LNCaP clone FGC (cell line): ENCODE measurements at regions not wholly inside any gene's neighbourhood (a gene's known extent, or its start where the extent isn't known, plus 50 kb on each side); places are given as distances from the start of the nearest gene placed in this dataset.
"Not testable (repeated sequence)": the region's sequence is repeated elsewhere in the genome, so short reads cannot be mapped to it uniquely, and the experiment has no call there.

Experiments
- DNase-seq: peaks from one replicate; pipeline ENCODE4 v3.0.0-alpha.2; 2011; ENCODE audit warnings: low read depth
- H3K4me3 ChIP-seq: 2 replicates; pipeline ENCODE4 v1.5.1; 2011; ENCODE audit warnings: mild to moderate bottlenecking, low read depth, low read length, control low read depth
- CTCF ChIP-seq: IDR thresholded peaks from 2 replicates; pipeline ENCODE4 v1.5.1; 2012; ENCODE audit warnings: mild to moderate bottlenecking; ENCODE audit not compliant: control insufficient read depth, insufficient read depth; ENCODE audit errors: extremely low read depth

DNA sequence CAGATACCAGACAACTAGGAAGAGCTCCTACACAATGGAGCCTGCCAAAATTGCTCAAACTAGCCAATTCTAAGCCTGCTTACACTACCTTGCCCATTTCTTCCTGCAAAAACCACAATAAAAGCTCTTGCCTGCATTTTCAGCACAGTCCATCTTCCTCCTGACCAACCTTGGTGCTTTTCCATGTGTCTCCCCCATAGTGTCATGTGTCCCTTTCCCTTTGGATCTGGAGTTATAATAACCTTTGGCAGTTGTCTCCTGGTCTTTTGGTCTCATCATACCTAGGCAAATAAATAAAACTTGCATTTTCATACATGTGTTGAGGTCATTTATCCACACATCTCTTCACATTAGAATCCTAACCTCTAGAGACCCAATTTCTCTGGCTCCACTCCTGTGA, 203.1 kb upstream of the TRPC4 start:
- no peak overlapping the region for H3K4me3 ChIP-seq
- no peak for TF ChIP-seq CTCF
- DNase-seq, result no peak

DNA sequence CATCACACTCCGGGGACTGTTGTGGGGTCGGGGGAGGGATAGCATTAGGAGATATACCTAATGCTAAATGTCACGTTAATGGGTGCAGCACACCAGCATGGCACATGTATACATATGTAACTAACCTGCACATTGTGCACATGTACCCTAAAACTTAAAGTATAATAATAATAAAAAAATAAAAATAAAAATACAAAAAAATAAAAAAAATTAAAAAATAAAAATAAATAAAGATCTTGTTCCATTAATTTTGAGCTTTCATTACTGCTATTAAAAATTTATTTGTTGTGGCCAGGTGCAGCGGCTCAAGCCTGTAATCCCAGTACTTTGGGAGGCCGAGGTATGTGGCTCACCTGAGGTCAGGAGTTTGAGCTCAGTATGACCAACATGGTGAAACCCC, 201.8 kb upstream of the TRPC4 start:
- DNase-seq, H3K4me3 ChIP-seq: not testable (repeated sequence)

- DNase-seq, result no peak
- no peak for TF ChIP-seq CTCF
- H3K4me3 ChIP-seq, result no peak overlapping the region
Observed at GRCh38 chr13:38053896-38054295, 184.3 kb upstream of the TRPC4 start.

DNA sequence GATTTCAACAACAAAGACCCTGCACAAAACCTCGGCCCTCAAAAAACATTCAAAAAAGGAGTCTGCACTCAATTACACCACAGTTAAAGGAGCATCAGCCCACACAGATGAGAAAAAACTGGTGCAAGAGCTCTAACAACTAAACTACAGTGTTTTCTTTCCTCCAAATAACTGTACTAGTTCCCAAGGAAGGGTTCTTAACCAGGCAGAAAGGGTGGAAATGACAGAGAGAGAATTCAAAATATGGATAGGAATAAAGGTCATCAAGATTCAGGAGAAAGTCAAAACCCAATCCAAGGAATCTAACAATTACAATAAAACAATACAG, 176.4 kb upstream of the TRPC4 start:
- TF ChIP-seq CTCF, result no peak
- no peak for DNase-seq
- no peak overlapping the region for H3K4me3 ChIP-seq

DNA sequence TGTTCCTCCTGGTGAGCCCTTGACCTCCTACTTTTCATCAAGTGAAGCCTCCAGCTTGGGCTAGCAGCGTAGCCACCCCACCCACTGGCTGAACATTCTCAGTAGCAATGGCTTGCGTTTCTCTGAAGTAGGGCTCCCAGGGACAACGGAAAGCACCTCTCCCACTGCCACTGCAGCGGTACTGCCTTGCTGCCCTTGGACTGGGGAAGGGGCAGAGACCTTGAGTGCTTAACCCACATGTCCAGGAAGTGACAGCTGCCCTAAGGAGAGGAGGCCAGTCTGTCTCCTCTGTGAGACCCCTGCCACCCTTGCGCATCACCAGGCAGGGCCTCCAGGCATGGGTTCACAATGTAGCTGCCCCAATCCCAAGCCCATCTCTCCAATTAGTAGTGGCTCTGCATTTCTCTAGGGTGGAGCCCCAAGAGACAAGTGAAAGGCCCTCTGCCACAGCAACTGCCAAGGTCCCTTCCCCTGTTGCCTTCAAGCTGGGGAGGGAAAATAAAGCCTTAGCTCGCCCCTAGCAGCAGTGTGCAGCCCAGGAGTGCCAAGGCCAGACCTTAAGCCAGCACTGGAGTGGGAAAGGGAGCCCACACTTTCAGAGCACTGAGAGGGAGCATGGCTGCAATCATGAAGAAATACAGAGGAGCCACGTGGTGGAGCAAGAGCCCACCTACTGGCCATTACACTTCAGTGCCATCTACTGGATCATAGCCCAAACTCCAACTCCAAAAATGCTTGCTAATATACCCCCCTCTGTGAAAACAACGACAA, 175.9 kb upstream of the TRPC4 start:
- peak; percentile 59 for TF ChIP-seq CTCF
- no peak overlapping the region for H3K4me3 ChIP-seq
- DNase-seq, result no peak

DNA sequence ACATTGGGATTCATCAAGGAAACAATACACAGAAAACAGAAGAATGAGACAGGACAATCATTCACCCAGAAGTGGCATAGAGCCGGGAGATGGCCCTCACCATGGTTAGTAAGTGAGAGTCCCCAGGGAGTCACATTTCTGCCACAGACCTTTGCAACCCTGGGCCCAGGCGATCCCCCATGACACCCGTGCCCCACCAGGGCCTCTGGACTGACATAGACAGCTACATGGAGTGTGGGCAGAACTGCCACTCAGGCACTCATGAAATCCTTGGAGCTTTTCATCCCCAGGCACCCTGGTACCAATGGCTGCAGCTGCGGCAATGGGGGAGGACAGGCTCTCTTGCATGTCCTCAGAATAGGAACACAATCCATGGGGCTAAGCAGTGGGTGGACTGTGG, 174.5 kb upstream of the TRPC4 start:
- H3K4me3 ChIP-seq, result no peak overlapping the region
- no peak for DNase-seq
- no peak for TF ChIP-seq CTCF

DNA sequence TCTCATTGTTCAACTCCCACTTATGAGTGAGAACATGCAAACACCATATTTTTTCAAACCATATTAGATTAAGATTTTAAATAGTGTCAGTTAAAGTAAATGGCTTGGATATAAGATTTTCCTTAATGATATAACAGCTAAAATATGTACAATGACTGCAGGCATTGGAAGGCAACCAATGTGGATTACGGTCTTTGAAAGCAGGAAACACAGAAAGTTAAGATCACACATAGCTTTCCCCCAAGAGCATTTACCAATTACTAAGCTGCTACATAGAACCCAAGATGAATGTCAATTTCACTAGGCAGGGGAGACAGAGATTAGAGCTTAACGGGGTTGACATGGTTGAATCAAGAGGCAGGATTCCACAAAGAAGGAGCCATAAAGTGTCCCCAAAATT, 173.2 kb upstream of the TRPC4 start:
- DNase-seq, result no peak
- no peak for TF ChIP-seq CTCF

More for the DNA sequence above, 173.2 kb upstream of the TRPC4 start:
- no peak overlapping the region for H3K4me3 ChIP-seq
